Adrenal gland (tissue), 9 donors: ENCODE measurements at regions not wholly inside any gene's neighbourhood (a gene's known extent, or its start where the extent isn't known, plus 50 kb on each side); places are given as distances from the start of the nearest gene placed in this dataset.

Experiments
- DNase-seq, 7 donors: peaks; one replicate each; pipeline ENCODE4 v3.0.0-alpha.2; 2019 to 2020
- H3K27ac ChIP-seq, 5 donors: fragments of 200-600 bp; sonication (generic) in 4 of 5; 1 replicate in 3 of 5; 2 replicates in 2 of 5; pipeline versions ENCODE4 v1.5.1 to v1.8.0; 2016 to 2020; ENCODE audit warnings: mild to moderate bottlenecking in 1 of 5
- H3K27me3 ChIP-seq: fragments of 200-600 bp; 2 replicates; pipeline ENCODE4 v1.8.0; 2021
- H3K36me3 ChIP-seq, 2 donors: fragments of 200-600 bp; replicated peaks in 1 of 2; 1 replicate in 1 of 2; 2 replicates in 1 of 2; pipeline versions ENCODE4 v1.5.1 to v1.8.0; 2018 to 2022
- H3K4me1 ChIP-seq, 2 donors: fragments of 200-600 bp; replicated peaks in 1 of 2; 1 replicate in 1 of 2; 2 replicates in 1 of 2; pipeline versions ENCODE4 v1.5.1 to v1.8.0; 2018 to 2021
- H3K4me3 ChIP-seq, 4 donors: fragments of 200-600 bp; sonication (generic) in 3 of 4; one replicate each; pipeline ENCODE4 v1.5.1; 2016 to 2018
- H3K9me3 ChIP-seq, 3 donors: fragments of 200-600 bp; sonication (generic) in 1 of 3; replicated peaks in 1 of 3; 1 replicate in 2 of 3; 2 replicates in 1 of 3; pipeline versions ENCODE4 v1.5.1 to v1.8.0; 2016 to 2021
- POLR2A ChIP-seq, 2 donors: fragments of 450-650 bp; IDR thresholded peaks; one replicate each; pipeline ENCODE4 v1.6.1; 2017; ENCODE audit warnings: antibody characterized with exemption in 2 of 2, mild to moderate bottlenecking in 2 of 2, moderate library complexity in 1 of 2
- WGBS, 4 donors: extraction: QIAGEN DNeasy Blood & Tissue Kit in 2 of 4; methylation state at CpG; one replicate each; pipeline versions ENCODE4 v1.1.5 to v1.1.7; 2013 to 2017; 5-methylcytosine and 5-hydroxymethylcytosine counted together
- intact Hi-C, 2 donors: fragments of 100-400 bp; cut with DNase I; formaldehyde crosslinking; loops; one replicate each; pipeline versions ENCODE4 v1.14.1 to v1.15.0; 2022 to 2023
- TF ChIP-seq, protein P1 (sequence below), 6 experiments: fragments of 450-650 bp in 4 of 6; fragments of 200-600 bp in 2 of 6; sonication (generic) in 1 of 6; IDR thresholded peaks; 1 replicate in 5 of 6; 2 replicates in 1 of 6; pipeline versions ENCODE4 v1.5.1 to v1.8.0; 2016 to 2021; ENCODE audit warnings: antibody characterized with exemption in 6 of 6, mild to moderate bottlenecking in 2 of 6, moderate library complexity in 1 of 6
- donor health status: healthy with polysubstance abuse.
- donor health status: Bipolar disorder and iron deficiency.
- donor health status: DM: yes; HTN: yes; CAD: no.
- donor health status: DM: no; HTN: no; CAD: no.
- donor health status: DM: no; HTN: no; CAD: no.

DNA sequence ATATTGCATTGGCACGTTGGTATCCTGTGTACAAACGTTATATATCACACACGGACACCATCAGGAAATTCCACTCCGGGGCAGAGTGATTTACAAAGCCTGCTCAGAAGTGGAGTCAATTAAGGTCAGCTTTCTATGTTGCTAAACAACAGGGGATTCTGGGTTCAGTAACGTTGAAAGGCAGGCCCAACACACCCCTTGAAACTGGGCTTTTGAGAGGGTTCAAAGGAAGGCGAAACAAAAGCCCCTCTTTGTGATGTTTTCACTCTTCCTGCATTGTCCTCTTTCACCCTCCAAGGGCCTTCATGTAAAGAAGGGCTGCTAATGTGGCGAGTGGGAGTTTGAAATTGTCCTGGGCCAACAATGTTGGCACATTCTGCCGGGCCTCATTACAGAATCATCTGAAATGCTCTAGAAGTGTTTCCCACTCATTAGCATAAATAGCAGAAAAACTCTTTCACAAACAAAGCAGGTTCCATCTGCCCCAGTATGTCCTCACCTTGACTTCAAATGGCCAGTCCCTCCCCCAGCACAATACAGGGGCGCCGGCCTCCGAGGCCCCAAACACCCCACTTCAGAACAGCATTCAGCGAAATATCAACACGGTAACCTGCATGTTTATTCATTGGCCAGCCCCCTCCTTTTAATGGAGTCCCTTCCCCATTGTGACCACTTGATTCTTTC is 76.4 kb downstream of the HES1 start:
- no peak overlapping the region for H3K4me3 ChIP-seq
- intact Hi-C loops = no loop called here
- DNase-seq = no peak
- no peaks in the 10 kb centered on the region for H3K4me1 ChIP-seq
- no peaks in the 10 kb centered on the region for H3K36me3 ChIP-seq
- H3K27me3 ChIP-seq = no peaks in the 10 kb centered on the region
- TF ChIP-seq, protein P1, sequence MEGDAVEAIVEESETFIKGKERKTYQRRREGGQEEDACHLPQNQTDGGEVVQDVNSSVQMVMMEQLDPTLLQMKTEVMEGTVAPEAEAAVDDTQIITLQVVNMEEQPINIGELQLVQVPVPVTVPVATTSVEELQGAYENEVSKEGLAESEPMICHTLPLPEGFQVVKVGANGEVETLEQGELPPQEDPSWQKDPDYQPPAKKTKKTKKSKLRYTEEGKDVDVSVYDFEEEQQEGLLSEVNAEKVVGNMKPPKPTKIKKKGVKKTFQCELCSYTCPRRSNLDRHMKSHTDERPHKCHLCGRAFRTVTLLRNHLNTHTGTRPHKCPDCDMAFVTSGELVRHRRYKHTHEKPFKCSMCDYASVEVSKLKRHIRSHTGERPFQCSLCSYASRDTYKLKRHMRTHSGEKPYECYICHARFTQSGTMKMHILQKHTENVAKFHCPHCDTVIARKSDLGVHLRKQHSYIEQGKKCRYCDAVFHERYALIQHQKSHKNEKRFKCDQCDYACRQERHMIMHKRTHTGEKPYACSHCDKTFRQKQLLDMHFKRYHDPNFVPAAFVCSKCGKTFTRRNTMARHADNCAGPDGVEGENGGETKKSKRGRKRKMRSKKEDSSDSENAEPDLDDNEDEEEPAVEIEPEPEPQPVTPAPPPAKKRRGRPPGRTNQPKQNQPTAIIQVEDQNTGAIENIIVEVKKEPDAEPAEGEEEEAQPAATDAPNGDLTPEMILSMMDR (IDR thresholded peaks at IDR 0.05) = no peak
- no peak for TF ChIP-seq POLR2A (IDR thresholded peaks at IDR 0.05)
- peak overlapping the region in 1 of 5 donors; percentile 6 for H3K27ac ChIP-seq
- H3K9me3 ChIP-seq = no peaks in the 10 kb centered on the region
- 69 to 85% (median 74%) methylated on average over 13 of the region's 13 CpGs for WGBS, 4 donors

DNA sequence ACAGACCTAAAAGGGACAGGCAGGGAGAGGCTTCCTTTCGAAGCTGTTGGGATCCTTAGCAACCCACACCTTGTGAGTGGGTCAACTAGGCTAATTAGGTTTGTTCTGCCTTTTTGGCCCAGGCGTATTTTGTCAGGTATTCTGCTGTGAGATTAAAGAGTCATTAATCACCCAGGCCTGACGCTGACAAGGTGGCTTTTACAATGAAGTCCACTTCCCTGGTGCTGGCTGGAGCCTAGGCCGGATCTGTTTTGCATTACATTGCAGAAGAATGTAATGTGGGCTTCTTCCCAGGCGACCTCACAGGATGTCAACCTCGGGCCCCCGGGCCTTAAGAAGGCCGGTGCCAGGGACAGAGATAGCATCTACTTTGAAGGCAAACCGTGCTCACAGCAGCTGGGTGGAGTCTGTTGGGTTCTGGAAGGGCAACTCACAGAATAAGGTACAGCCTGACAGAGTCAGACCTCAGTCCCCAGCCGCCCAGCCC is 76.9 kb downstream of the HES1 start:
- Histone ChIP-seq H3K27ac (no peak overlapping the region), H3K4me1 (no peaks in the 10 kb centered on the region), H3K36me3 (no peaks in the 10 kb centered on the region), H3K4me3 (no peak overlapping the region), H3K9me3 (no peaks in the 10 kb centered on the region), H3K27me3 (no peaks in the 10 kb centered on the region)
- intact Hi-C loops = no loop called here
- DNase-seq = peak in 1 of 7 donors; percentile 26
- 59 to 64% (median 61%) methylated on average over 10 of the region's 10 CpGs for WGBS, 4 donors
- TF ChIP-seq, protein P1 (IDR thresholded peaks at IDR 0.05) = no peak
- no peak for TF ChIP-seq POLR2A (IDR thresholded peaks at IDR 0.05)

DNA sequence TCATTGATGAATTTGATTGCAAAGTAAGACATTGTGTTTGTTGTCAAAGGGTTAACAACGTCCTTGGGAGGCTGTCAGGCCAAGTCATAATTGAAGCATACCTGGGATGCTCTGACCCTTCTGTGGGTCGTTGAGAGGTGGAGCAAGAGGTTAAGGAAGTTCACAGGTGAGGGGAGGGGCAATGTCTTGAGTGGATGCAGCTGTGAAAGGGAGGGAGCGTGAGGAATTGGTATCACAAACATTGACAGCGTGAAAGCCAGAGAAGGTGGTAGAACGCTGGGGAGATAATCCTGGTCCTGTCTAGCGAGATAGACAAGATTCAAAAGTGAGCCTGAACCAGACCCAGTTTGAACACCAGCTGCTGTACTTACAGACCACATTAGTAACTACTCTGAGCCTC is 79.4 kb downstream of the HES1 start:
- TF ChIP-seq, protein P1 (IDR thresholded peaks at IDR 0.05) = no peak
- no peak for TF ChIP-seq POLR2A (IDR thresholded peaks at IDR 0.05)

DNA sequence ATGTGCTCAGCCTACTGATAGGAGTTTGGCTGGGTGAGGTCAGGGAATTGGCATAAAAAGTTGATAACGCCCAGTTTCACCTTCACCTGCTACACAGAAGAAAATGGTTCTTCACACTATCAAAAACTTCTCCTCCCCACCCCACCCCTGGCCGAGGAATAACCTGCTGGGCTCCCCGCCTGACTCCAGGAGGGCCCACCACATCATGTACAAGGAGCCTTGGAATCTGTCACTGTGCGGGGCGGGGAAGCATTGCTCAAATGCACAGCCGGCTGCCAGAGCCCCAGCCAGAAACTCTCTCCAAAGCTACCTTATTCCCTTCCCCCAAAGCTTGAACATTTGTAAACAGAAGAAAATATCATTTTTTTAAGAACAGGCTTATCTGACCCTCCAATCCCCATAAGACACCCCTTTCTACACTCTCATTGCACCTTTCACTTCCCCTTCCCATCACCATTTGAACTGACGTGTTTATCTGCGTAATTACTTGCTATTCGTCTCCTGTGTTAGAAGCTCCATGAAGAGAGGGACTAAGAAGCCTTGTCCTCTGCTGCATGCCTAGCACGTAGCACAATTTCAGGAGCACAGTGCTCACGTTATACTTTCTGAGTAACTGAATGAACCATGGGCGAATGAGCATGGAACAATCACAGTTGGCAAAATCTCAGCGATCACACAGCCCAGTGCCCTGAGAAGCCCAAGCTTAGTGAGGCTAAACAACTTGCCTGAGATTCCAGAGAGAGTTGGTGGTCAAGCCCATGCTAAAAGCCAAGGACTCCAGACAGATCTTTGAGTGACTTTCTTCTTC is 82.9 kb downstream of the HES1 start:
- Histone ChIP-seq H3K9me3 (no peaks in the 10 kb centered on the region), H3K4me3 (no peak overlapping the region), H3K4me1 (no peaks in the 10 kb centered on the region), H3K27me3 (no peaks in the 10 kb centered on the region), H3K27ac (no peak overlapping the region), H3K36me3 (no peaks in the 10 kb centered on the region)
- TF ChIP-seq, protein P1 (IDR thresholded peaks at IDR 0.05) = no peak
- no peak for TF ChIP-seq POLR2A (IDR thresholded peaks at IDR 0.05)
- DNase-seq = no peak
- intact Hi-C loops = no loop called here
- WGBS, 4 donors = 87 to 95% (median 88%) methylated on average over 12 to 13 of the region's 13 CpGs

More for the DNA sequence above, 79.4 kb downstream of the HES1 start:
- Histone ChIP-seq H3K27me3 (no peaks in the 10 kb centered on the region), H3K4me1 (no peaks in the 10 kb centered on the region), H3K4me3 (no peak overlapping the region), H3K27ac (no peak overlapping the region), H3K36me3 (no peaks in the 10 kb centered on the region), H3K9me3 (no peaks in the 10 kb centered on the region)
- intact Hi-C loops = no loop called here
- WGBS, 4 donors = 71 to 75% (median 74%) methylated on average over 6 of the region's 6 CpGs
- DNase-seq = no peak
